K562 (cell line): ENCODE measurements at regions not wholly inside any gene's neighbourhood (a gene's known extent, or its start where the extent isn't known, plus 50 kb on each side); places are given as distances from the start of the nearest gene placed in this dataset.

Experiments used
- ATAC-seq: fragments of 200-7000 bp; cut with Tn5 transposase; 3 replicates; pipeline ENCODE4 v1.9.1; 2020; ENCODE audit warnings: moderate library complexity
- BruUV-seq: library from RNA; stranded (reverse); fragments of 400-500 nt; replicated peaks from 2 replicates; lab custom pipeline; 2021; lab: Mats Ljungman, UMichigan
- CTCF ChIA-PET: fragments of 300-600 bp; formaldehyde crosslinking; extraction: SDS; loops from one replicate; lab custom pipeline; 2021; ENCODE audit warnings: low intra/inter-chr PET ratio; lab: Yijun Ruan, JAX
- POLR2A ChIA-PET: fragments of 300-600, 350-650 bp; sonication (Branson Sonifier 250); formaldehyde crosslinking; extraction: SDS; loops from one replicate; lab custom pipeline; 2021; ENCODE audit warnings: antibody characterized with exemption, inconsistent platforms; lab: Yijun Ruan, JAX
- DNase-seq, 4 experiments: peaks; one replicate each; pipeline versions ENCODE4 v3.0.0 to v3.0.0-alpha.2; 2011 to 2018; ENCODE audit warnings: low spot score in 3 of 4, mixed read lengths in 3 of 4; ENCODE audit errors: extremely low read depth in 1 of 4
- FAIRE-seq: peaks from 2 replicates; lab custom pipeline; 2011; peaks lifted over from hg19 to GRCh38; lab: Jason Lieb, UNC
- H2AFZ ChIP-seq: 2 replicates; pipeline ENCODE4 v1.6.0; 2011; ENCODE audit warnings: low read depth, low read length, control low read depth, inconsistent platforms
- H3K27ac ChIP-seq: fragments of 200-600 bp; 3 replicates; pipeline ENCODE4 v1.8.0; 2011; ENCODE audit warnings: low read depth, mild to moderate bottlenecking, control low read depth, inconsistent platforms, low read length, moderate library complexity, mixed read lengths; ENCODE audit errors: extremely low read depth
- H3K27me3 ChIP-seq, 2 experiments: fragments of 300-600 bp in 1 of 2; 2 replicates in 1 of 2; 3 replicates in 1 of 2; pipeline versions ENCODE4 v1.6.0 to v1.8.0; 2011; ENCODE audit warnings: inconsistent platforms in 2 of 2, low read length in 2 of 2, mild to moderate bottlenecking in 1 of 2, mixed read lengths in 1 of 2, moderate library complexity in 1 of 2; ENCODE audit not compliant: control insufficient read depth in 2 of 2, insufficient read depth in 2 of 2
- H3K36me3 ChIP-seq: fragments of 300-600 bp; 3 replicates; pipeline ENCODE4 v1.8.0; 2011; ENCODE audit warnings: mild to moderate bottlenecking, low read length, inconsistent platforms; ENCODE audit not compliant: control insufficient read depth, insufficient read depth
- H3K4me1 ChIP-seq, 2 experiments: fragments of 200-600 bp in 1 of 2; replicated peaks in 1 of 2; 2 replicates in 1 of 2; 3 replicates in 1 of 2; pipeline versions ENCODE4 v1.5.1 to v1.8.0; 2011; ENCODE audit warnings: inconsistent platforms in 2 of 2, low read length in 2 of 2, mild to moderate bottlenecking in 1 of 2, mixed read lengths in 1 of 2, moderate library complexity in 1 of 2; ENCODE audit not compliant: control insufficient read depth in 2 of 2, insufficient read depth in 2 of 2
- H3K4me2 ChIP-seq: 2 replicates; pipeline ENCODE4 v1.6.1; 2011; ENCODE audit warnings: low read length, control low read depth, inconsistent platforms, mixed read lengths; ENCODE audit not compliant: insufficient read depth
- H3K4me3 ChIP-seq: fragments of 200-600 bp; sonication (generic), shearing (Covaris generic); 2 replicates; pipeline ENCODE4 v1.5.1; 2016; ENCODE audit warnings: control low read depth, inconsistent platforms
- H3K79me2 ChIP-seq: fragments of 200-600 bp; 3 replicates; pipeline ENCODE4 v1.8.0; 2011; ENCODE audit warnings: low read length, inconsistent platforms; ENCODE audit not compliant: control insufficient read depth, insufficient read depth
- H3K9ac ChIP-seq, 2 experiments: 2 replicates each; pipeline versions ENCODE4 v1.6.0 to v1.6.1; 2011; ENCODE audit warnings: low read depth in 2 of 2, low read length in 2 of 2, control low read depth in 1 of 2, inconsistent platforms in 1 of 2, mild to moderate bottlenecking in 1 of 2, mixed read lengths in 1 of 2; ENCODE audit not compliant: insufficient read depth in 1 of 2
- H3K9me1 ChIP-seq: one replicate; pipeline ENCODE4 v1.6.0; 2011; ENCODE audit warnings: inconsistent platforms, mild to moderate bottlenecking, low read length, moderate library complexity; ENCODE audit not compliant: control insufficient read depth, insufficient read depth
- H3K9me3 ChIP-seq: replicated peaks from 2 replicates; pipeline ENCODE4 v1.5.1; 2011; ENCODE audit warnings: low read depth, low read length, inconsistent platforms; ENCODE audit not compliant: control insufficient read depth, insufficient read depth
- H4K20me1 ChIP-seq: replicated peaks from 2 replicates; pipeline ENCODE4 v1.6.1; 2011; ENCODE audit warnings: low read length, inconsistent platforms, mixed read lengths; ENCODE audit not compliant: control insufficient read depth, insufficient read depth
- ATF6 ChIP-seq: sonication (generic); formaldehyde crosslinking; IDR thresholded peaks from 2 replicates; pipeline ENCODE4 v1.4.0; 2020; ENCODE audit warnings: mild to moderate bottlenecking, missing genetic modification reagents
- CHAMP1 ChIP-seq: fragments of 450-650 bp; IDR thresholded peaks from 2 replicates; pipeline ENCODE4 v1.6.1; 2016; ENCODE audit warnings: mild to moderate bottlenecking
- MYBL2 ChIP-seq, 2 experiments: fragments of 450-650 bp in 1 of 2; sonication (generic) in 1 of 2; formaldehyde crosslinking in 1 of 2; IDR thresholded peaks; 2 replicates each; pipeline versions ENCODE4 v1.6.1 to v1.8.1; 2017 to 2022; ENCODE audit warnings: borderline replicate concordance in 1 of 2, inconsistent platforms in 1 of 2, low read depth in 1 of 2, mild to moderate bottlenecking in 1 of 2, missing genetic modification reagents in 1 of 2, moderate library complexity in 1 of 2
- SIX5 ChIP-seq, 2 experiments: IDR thresholded peaks; 2 replicates each; pipeline ENCODE4 v1.6.1; 2011; ENCODE audit warnings: low read length in 2 of 2, borderline replicate concordance in 1 of 2, low read depth in 1 of 2, mild to moderate bottlenecking in 1 of 2, moderate library complexity in 1 of 2; ENCODE audit not compliant: insufficient read depth in 1 of 2
- ZBTB34 ChIP-seq: fragments of 250-450 bp; sonication (Bioruptor Pico); IDR thresholded peaks from 2 replicates; pipeline ENCODE4 v1.8.0; 2021; ENCODE audit warnings: mild to moderate bottlenecking, moderate library complexity
- ZC3H4 ChIP-seq: sonication (generic); formaldehyde crosslinking; IDR thresholded peaks from 2 replicates; pipeline ENCODE4 v1.9.0; 2021; ENCODE audit warnings: missing genetic modification reagents, borderline replicate concordance
- ZKSCAN3 ChIP-seq: fragments of 250-450 bp; sonication (Bioruptor Pico); IDR thresholded peaks from 2 replicates; pipeline ENCODE4 v1.4.0; 2020
- ZNF133 ChIP-seq: fragments of 250-450 bp; sonication (Bioruptor Pico); IDR thresholded peaks from 2 replicates; pipeline ENCODE4 v1.4.0; 2020; ENCODE audit warnings: mild to moderate bottlenecking
- ZNF24 ChIP-seq: fragments of 450-650 bp; IDR thresholded peaks from 2 replicates; pipeline ENCODE4 v1.6.1; 2016
- ZNF280A ChIP-seq: fragments of 450-650 bp; IDR thresholded peaks from 2 replicates; pipeline ENCODE4 v1.6.1; 2018; ENCODE audit warnings: mild to moderate bottlenecking, low read depth; ENCODE audit not compliant: partially characterized antibody
- ZNF778 ChIP-seq: fragments of 450-650 bp; formaldehyde crosslinking; IDR thresholded peaks from 2 replicates; pipeline ENCODE4 v1.4.0; 2020; ENCODE audit warnings: mild to moderate bottlenecking, moderate library complexity
- WGBS: fragments of 100-300 bp; shearing (Covaris generic); methylation state at CpG from one replicate; pipeline ENCODE4 v1.1.6; 2016; ENCODE audit warnings: low coverage, mixed read lengths; ENCODE audit not compliant: insufficient coverage; ENCODE audit errors: missing lambda C conversion rate; 5-methylcytosine and 5-hydroxymethylcytosine counted together
- in situ Hi-C: fragments of 300-500 bp; cut with MboI; formaldehyde crosslinking; loops from 4 replicates; pipeline ENCODE4 v1.15.0; 2018; ENCODE audit warnings: inconsistent platforms, mixed read lengths
- intact Hi-C: fragments of 100-400 bp; cut with micrococcal nuclease; formaldehyde crosslinking; loops from 2 replicates; pipeline ENCODE4 v1.14.2; 2022

- no peaks in the 10 kb centered on the region for H3K9me3 ChIP-seq
- ATAC-seq, result no peak
- in situ Hi-C loops, result no loop called here
- 0 out of 5 replicates have a peak, but pooled peaks cover 0 to 5% of the 10 kb centered on the region in 2 experiments for H3K27me3 ChIP-seq
- no peaks in the 10 kb centered on the region for H4K20me1 ChIP-seq
- no peaks in the 10 kb centered on the region for H3K4me1 ChIP-seq
- H2AFZ ChIP-seq, result no peak overlapping the region
- intact Hi-C loops, result no loop called here
- H3K4me2 ChIP-seq, result no peak overlapping the region
- no peaks in the 10 kb centered on the region for H3K36me3 ChIP-seq
- BruUV-seq, result no TSS peak
- 0% methylated on average over 1 of the region's 1 CpG for WGBS
- DNase-seq, result no peak
- H3K27ac ChIP-seq, result no peak overlapping the region
- H3K79me2 ChIP-seq, result no peaks in the 10 kb centered on the region
- ChIA-PET POLR2A (interaction anchor here (1.4 kb wide), 1 partner anchor 10 kb away, joined by 7 read pairs; no protein-coding TSS in a partner anchor), CTCF (no interaction called here)
- H3K4me3 ChIP-seq, result no peak overlapping the region
- H3K9me1 ChIP-seq, result no peaks in the 10 kb centered on the region
- no peak for FAIRE-seq
- no peak overlapping the region for H3K9ac ChIP-seq
- no peak for TF ChIP-seq ATF6 (CRISPR knock-in tag)
- no peak for TF ChIP-seq ZBTB34 (CRISPR knock-in tag)
- TF ChIP-seq ZNF280A, result no peak
- no peak for TF ChIP-seq MYBL2 (IDR thresholded peaks at IDR 0.05; ENCODE audit: low read depth)
- no peak for TF ChIP-seq MYBL2 (CRISPR knock-in tag; IDR thresholded peaks at IDR 0.05; ENCODE audit: borderline replicate concordance)
- no peak for TF ChIP-seq CHAMP1
- TF ChIP-seq ZNF133 (CRISPR knock-in tag), result no peak
- TF ChIP-seq ZC3H4, result no peak
- TF ChIP-seq ZNF778 (CRISPR knock-in tag), result no peak
- no peak for TF ChIP-seq ZNF24
- no peak for TF ChIP-seq ZKSCAN3 (CRISPR knock-in tag)
- TF ChIP-seq SIX5 (IDR thresholded peaks at IDR 0.05; ENCODE audit: borderline replicate concordance in 1 of 2, insufficient read depth in 1 of 2, low read depth in 1 of 2, low read length in 2 of 2), result no peak
These were observed 186.7 kb upstream of the NOCT start for GRCh38 chr4:138828926-138829325.
